H1 (cell line): ENCODE measurements at regions not wholly inside any gene's neighbourhood (a gene's known extent, or its start where the extent isn't known, plus 50 kb on each side); places are given as distances from the start of the nearest gene placed in this dataset.

Source experiments
- CBX5 ChIP-seq: fragments of 300-800, 300-1000 bp; sonication (generic); IDR thresholded peaks from 2 replicates; pipeline ENCODE4 v1.7.1; 2016; ENCODE audit warnings: antibody characterized with exemption, low read length, low read depth
- JUND ChIP-seq: IDR thresholded peaks from 2 replicates; pipeline ENCODE4 v1.6.1; 2011; ENCODE audit warnings: mild to moderate bottlenecking, improper control_type of control experiment, low read length
- KDM4A ChIP-seq: IDR thresholded peaks from one replicate; pipeline ENCODE4 v1.7.1; 2012; ENCODE audit warnings: low read depth, mild to moderate bottlenecking, moderate library complexity, low read length, inconsistent platforms; ENCODE audit not compliant: severe bottlenecking
- SUZ12 ChIP-seq: fragments of 200-600 bp; sonication (generic); IDR thresholded peaks from 2 replicates; pipeline ENCODE4 v1.6.1; 2012; ENCODE audit warnings: mild to moderate bottlenecking, inconsistent platforms, low read length, moderate library complexity, mixed read lengths

DNA sequence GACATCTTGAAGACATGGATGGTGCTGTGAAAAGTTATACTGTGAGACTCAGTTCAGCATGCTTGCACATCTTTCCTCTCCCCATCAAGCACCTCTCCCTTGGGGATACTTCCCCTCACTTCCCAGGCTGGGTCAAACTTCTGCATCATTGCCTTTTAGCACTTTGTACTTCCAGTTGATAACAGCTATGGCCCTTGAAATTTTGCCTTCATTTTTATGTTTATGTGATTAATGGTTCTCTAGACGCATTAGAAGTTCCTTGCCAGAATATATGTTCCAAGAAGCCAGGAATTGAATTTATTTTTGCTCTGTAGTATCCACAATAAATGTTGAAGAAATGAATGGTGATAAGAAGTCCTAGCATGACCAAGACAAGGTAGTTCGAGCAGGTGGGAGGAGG lies 120.9 kb upstream of the ST6GAL2 start (continued):
- TF ChIP-seq JUND (no peak), CBX5 (no peak), KDM4A (no peak), SUZ12 (no peak)
